GM18873 (cell line): ENCODE measurements at regions not wholly inside any gene's neighbourhood (a gene's known extent, or its start where the extent isn't known, plus 50 kb on each side); places are given as distances from the start of the nearest gene placed in this dataset.

Experiments used
- ATAC-seq: cut with Tn5 transposase; IDR thresholded peaks from one replicate; pipeline ENCODE4 v1.9.1; 2021; ENCODE audit warnings: mild to moderate bottlenecking, moderate library complexity, moderate number of reproducible peaks; ENCODE audit not compliant: unreplicated experiment, low FRiP score

DNA sequence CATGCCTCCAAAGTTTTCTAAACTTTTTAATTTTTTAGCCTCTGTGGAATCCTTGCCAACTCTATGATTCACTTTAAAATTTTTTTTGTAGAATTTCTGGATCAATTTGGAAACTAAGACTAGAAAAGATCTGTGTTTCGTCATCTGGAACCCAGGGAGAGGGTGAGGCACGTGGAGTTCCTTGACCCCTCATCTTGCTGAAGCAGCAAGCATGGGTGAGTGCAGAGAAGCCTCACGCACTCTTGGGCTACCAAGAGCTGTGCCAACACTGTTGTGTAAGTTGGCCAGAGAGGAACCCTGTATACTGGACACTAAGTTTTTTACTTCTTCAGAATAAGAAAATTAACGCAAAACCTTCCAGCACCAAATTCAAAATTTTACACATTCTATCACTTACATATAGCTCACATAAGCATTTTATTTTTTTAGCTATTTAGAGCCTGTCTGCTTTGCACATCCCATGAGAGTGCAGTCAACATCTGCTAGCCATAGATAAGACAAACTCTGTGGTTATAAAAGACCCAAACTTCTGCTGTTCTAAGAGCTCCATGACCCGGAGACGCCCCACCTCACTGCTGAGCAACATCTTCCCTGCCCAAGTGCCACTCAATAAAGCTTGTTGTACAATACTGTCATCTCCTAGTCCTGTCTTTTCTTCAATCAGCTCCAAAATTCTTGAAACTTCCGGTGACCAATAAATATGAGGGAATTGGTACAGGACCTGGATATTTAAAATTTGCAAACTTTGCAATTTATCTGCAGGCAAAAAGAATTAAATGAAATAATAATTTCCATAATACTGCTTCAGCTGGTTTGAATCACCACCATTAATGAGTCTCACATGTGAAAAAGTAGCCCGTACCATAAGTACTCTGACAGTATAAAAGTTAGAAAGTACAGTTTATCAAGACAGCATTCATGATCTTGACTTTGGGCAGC lies 69.7 kb upstream of the ADCY2 start:
- ATAC-seq: no peak

GRCh38 chr5:7329141-7329540 lies 66.8 kb upstream of the ADCY2 start:
- ATAC-seq: no peak

GRCh38 chr5:7329712-7330111 lies 66.2 kb upstream of the ADCY2 start:
- ATAC-seq: no peak

DNA sequence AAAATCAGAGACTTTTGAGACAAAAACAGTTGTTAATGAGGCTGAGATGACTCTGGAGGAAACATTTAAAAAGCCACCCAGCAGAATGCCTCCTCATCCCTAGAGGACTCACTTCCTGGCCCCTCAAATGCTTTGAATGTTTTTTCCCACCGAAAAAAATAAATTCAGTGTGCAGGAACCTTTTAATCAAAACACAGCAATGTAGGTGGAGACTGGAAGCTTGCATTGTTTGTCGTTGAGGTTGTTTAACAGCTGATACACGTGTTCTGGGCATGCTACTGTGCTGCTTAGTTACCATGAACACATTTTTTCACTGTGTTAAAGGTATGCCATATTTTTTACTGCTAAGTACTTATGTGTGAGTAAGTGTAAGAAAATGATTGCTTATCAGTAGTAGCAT lies 65.7 kb upstream of the ADCY2 start:
- ATAC-seq: no peak

GRCh38 chr5:7331131-7331530 lies 64.8 kb upstream of the ADCY2 start:
- no peak for ATAC-seq
